ENCODE measurements at regions not wholly inside any gene's neighbourhood (a gene's known extent, or its start where the extent isn't known, plus 50 kb on each side); places are given as distances from the start of the nearest gene placed in this dataset.

GRCh38 chr3:106082616-106083015 lies 213.8 kb upstream of the CBLB start:
- Histone ChIP-seq H3K36me3 (no peaks in the 10 kb centered on the region), H3K27ac (no peak overlapping the region), H3K4me3 (ENCODE audit: low read depth, low read length) (no peak overlapping the region), H3K9me3 (ENCODE audit: severe bottlenecking) (no peaks in the 10 kb centered on the region), H3K27me3 (ENCODE audit: insufficient read depth, low read depth, severe bottlenecking) (no peaks in the 10 kb centered on the region)
- TF ChIP-seq CTCF (IDR thresholded peaks at IDR 0.05; ENCODE audit: low read depth, low read length): no peak
- DNase-seq: no peak

- TF ChIP-seq CTCF (IDR thresholded peaks at IDR 0.05; ENCODE audit: low read depth, low read length): no peak
- Histone ChIP-seq H3K9me3 (ENCODE audit: severe bottlenecking) (no peaks in the 10 kb centered on the region), H3K4me3 (ENCODE audit: low read depth, low read length) (no peak overlapping the region), H3K27ac (no peak overlapping the region), H3K27me3 (ENCODE audit: insufficient read depth, low read depth, severe bottlenecking) (no peaks in the 10 kb centered on the region), H3K36me3 (no peaks in the 10 kb centered on the region)
- DNase-seq: no peak
Observed at GRCh38 chr3:106083207-106083606, 214.4 kb upstream of the CBLB start.

GRCh38 chr3:106083854-106084253 lies 215.0 kb upstream of the CBLB start:
- Histone ChIP-seq H3K27ac (no peak overlapping the region), H3K9me3 (ENCODE audit: severe bottlenecking) (no peaks in the 10 kb centered on the region), H3K27me3 (ENCODE audit: insufficient read depth, low read depth, severe bottlenecking) (no peaks in the 10 kb centered on the region), H3K4me3 (ENCODE audit: low read depth, low read length) (no peak overlapping the region), H3K36me3 (no peaks in the 10 kb centered on the region)
- TF ChIP-seq CTCF (IDR thresholded peaks at IDR 0.05; ENCODE audit: low read depth, low read length): no peak
- DNase-seq: no peak

GRCh38 chr3:106086038-106086437 lies 217.2 kb upstream of the CBLB start:
- H3K9me3 ChIP-seq (ENCODE audit: severe bottlenecking): no peaks in the 10 kb centered on the region
- DNase-seq: no peak
- H3K27ac ChIP-seq: no peak overlapping the region
- no peak overlapping the region for H3K4me3 ChIP-seq (ENCODE audit: low read depth, low read length)
- no peaks in the 10 kb centered on the region for H3K36me3 ChIP-seq
- no peak for TF ChIP-seq CTCF (IDR thresholded peaks at IDR 0.05; ENCODE audit: low read depth, low read length)
- H3K27me3 ChIP-seq (ENCODE audit: insufficient read depth, low read depth, severe bottlenecking): no peaks in the 10 kb centered on the region

GRCh38 chr3:106086636-106087035 lies 217.8 kb upstream of the CBLB start:
- no peak for TF ChIP-seq CTCF (IDR thresholded peaks at IDR 0.05; ENCODE audit: low read depth, low read length)
- no peak overlapping the region for H3K4me3 ChIP-seq (ENCODE audit: low read depth, low read length)
- no peak for DNase-seq
- H3K27me3 ChIP-seq (ENCODE audit: insufficient read depth, low read depth, severe bottlenecking): no peaks in the 10 kb centered on the region
- no peaks in the 10 kb centered on the region for H3K9me3 ChIP-seq (ENCODE audit: severe bottlenecking)
- no peak overlapping the region for H3K27ac ChIP-seq
- no peaks in the 10 kb centered on the region for H3K36me3 ChIP-seq

GRCh38 chr3:106088304-106088703 lies 219.5 kb upstream of the CBLB start:
- no peak for DNase-seq
- Histone ChIP-seq H3K4me3 (ENCODE audit: low read depth, low read length) (no peak overlapping the region), H3K36me3 (no peaks in the 10 kb centered on the region), H3K9me3 (ENCODE audit: severe bottlenecking) (no peaks in the 10 kb centered on the region), H3K27ac (no peak overlapping the region), H3K27me3 (ENCODE audit: insufficient read depth, low read depth, severe bottlenecking) (no peaks in the 10 kb centered on the region)
- TF ChIP-seq CTCF (IDR thresholded peaks at IDR 0.05; ENCODE audit: low read depth, low read length): no peak
